ENCODE measurements at regions not wholly inside any gene's neighbourhood (a gene's known extent, or its start where the extent isn't known, plus 50 kb on each side); places are given as distances from the start of the nearest gene placed in this dataset.

- no peak for DNase-seq
These were observed 1215.5 kb upstream of the PCDH20 start for GRCh38 chr13:62631124-62631523.

DNA sequence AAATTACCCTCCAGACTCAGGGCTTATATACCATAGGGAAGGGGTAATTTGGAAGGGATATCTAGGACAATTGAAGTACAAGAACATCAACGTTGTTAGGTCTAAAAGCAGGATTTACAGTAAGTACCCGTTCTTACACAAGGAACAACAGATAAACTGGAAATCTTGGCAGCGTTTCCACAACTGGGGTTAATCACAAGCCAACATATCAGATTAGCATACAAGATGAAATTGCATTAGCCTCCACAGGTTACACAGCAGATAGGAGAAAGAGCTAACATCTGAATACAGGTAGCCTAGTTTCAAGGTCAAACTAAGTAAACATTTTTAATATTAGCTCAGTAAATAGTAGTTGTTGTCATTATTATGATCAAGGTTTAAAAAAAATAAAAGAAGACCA, 1214.0 kb upstream of the PCDH20 start:
- no peak for DNase-seq

DNA sequence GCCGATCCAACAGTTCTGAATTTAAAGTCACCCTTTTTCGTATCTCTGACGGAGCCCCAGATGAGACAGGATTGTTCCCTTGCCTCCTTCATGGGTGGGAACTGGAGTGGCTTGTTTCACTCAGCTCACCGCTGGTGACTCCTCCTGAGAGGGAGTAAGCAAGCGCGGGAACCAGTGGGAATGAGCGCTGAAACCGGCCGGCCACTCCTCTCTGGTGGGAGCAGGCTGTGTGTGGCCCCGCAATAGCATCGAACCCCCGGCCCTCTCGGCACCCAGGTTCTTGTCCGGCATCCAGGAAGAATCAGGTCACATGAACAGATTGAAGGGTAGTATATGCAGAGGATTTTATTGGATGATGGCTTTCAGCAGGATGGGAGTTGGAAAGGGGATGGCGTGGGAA, 1211.6 kb upstream of the PCDH20 start:
- DNase-seq, result no peak

- DNase-seq, result no peak
These were observed 1211.1 kb upstream of the PCDH20 start for GRCh38 chr13:62626771-62627170.

DNA sequence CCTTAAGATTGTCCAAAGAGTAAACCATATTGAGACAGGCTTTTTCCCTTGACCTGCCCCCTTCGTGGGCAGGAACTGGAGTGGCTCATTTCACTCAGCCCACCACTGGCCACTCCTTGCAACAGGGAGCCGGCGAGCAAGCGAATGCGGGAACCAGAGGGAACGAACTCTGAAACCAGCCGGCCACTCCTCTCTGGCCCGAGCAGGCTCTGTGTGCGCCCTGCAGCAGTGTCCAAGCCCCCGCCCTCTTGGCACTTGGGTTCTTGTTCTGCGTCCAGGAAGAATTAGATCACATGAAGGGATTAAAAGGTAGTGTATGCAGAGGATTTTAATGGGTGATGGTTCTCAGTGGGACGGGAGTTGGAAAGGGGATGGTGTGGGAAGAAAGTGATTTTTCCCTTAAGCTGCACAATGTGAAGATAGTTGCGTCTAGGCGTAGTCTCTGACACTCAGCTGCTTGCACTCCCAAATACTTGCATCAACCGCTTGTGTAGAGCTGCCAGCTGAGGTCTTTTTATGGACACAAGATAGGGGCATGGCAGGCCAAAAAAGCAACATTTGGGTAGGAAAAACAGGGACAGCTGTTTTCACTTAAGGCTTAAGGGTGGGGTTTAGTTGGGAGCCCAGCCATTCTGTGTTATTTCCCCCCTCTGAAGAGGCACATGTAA, 1209.7 kb upstream of the PCDH20 start:
- no peak for DNase-seq

- no peak for DNase-seq
These were observed 1198.2 kb upstream of the PCDH20 start for GRCh38 chr13:62613819-62614218.

DNA sequence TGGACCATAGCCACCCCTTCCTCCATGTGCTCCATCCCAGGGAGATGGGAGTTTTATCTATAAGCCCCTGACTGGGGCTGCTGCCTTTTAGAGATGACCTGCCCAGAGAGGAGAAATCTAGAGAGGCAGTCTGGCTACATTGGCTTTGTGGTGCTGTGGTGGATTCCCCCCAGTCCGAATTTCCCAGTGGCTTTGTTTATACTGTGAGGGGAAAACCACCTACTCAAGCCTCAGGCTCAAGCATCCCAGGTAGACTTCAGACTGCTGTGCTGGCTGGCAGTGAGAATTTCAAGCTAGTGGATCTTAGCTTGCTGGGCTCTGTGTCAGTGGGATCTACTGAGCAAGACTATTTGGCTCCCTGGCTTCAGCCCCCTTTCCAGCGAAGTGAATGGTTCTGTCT, 1195.7 kb upstream of the PCDH20 start:
- no peak for DNase-seq

DNA sequence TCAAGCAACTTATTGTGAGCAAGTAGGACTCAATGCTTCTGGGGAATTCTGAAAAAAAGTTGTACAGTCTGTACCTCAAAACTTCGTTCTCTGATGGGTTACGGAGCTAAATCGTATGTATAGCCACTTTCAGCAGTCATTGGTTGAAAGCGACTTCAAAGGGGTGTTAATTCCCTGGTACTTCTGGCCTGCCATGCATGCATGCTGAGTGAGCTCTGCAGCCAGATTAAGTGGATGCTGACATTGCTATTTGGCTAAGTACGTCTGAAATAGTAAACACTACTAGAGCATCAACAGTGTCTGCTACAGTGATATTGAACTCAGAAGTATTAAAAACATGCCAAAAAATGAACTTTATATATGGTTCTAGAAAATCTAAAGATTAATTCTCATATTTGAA, 1183.1 kb upstream of the PCDH20 start:
- DNase-seq, result no peak

GRCh38 chr13:62595976-62596375, 1180.3 kb upstream of the PCDH20 start:
- no peak for DNase-seq

- DNase-seq, result no peak
These were observed 1178.2 kb upstream of the PCDH20 start for GRCh38 chr13:62593804-62594203.

GRCh38 chr13:62583466-62583865, 1167.8 kb upstream of the PCDH20 start:
- no peak for DNase-seq

DNA sequence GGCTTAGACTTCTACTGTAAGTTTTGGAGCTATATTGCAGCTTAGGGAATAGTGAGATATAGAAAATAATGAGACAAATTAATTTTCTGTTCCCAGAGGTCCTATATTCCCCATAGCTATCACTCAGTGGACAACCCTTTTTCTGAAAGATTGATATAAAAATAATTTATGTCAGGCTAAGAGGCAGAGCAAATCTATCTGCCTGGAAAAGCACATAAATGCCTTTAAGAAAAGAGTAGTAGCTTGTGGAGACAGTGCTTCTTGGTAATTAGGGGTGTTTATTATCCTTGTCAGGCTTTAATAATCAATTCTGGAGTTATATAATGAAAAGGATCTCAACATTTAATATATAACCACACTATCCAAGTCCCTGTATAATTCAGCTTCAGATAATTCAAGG, 1162.8 kb upstream of the PCDH20 start:
- DNase-seq, result no peak

DNA sequence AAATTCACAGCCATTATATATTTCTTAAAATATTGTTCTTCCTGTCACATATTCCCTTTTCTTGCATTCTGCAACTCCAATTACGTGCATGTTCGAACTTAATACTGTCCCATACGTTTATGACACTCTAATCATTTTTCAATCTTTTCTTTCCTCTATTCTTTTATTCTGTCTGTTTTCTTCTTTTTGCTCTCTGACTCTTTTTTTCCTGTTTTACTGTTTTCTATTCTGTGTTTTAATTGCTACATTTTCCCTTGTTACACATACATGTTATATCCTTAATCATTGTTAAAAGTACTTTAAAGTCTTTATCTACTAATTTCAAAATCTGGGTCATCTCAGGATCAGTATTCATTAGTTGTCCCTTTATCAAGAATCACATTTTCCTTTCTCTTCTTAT, 1149.1 kb upstream of the PCDH20 start:
- no peak for DNase-seq

GRCh38 chr13:62563251-62563650, 1147.6 kb upstream of the PCDH20 start:
- DNase-seq, result no peak

DNA sequence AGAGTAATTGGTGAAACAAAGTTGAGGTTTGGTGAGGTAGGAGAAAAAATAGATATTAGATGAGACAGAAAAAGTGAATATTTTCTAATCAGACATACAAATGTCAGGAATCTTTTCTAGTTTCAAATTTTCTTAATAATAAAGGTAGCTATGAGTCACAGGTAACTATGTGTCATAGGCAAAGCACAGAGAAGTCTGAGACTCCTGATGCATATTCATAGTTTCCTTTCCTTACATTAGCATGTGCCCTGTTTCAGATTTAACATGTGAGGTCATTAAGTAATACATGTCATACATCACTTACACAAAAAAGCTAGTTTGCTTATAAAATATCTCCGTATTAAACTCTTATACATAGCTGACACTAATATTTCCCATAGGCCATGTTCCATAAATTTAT, 1141.3 kb upstream of the PCDH20 start:
- DNase-seq, result no peak

- no peak for DNase-seq
These were observed 1135.9 kb upstream of the PCDH20 start for GRCh38 chr13:62551588-62551987.

- no peak for DNase-seq
These were observed 1129.3 kb upstream of the PCDH20 start for GRCh38 chr13:62544928-62545327.

DNA sequence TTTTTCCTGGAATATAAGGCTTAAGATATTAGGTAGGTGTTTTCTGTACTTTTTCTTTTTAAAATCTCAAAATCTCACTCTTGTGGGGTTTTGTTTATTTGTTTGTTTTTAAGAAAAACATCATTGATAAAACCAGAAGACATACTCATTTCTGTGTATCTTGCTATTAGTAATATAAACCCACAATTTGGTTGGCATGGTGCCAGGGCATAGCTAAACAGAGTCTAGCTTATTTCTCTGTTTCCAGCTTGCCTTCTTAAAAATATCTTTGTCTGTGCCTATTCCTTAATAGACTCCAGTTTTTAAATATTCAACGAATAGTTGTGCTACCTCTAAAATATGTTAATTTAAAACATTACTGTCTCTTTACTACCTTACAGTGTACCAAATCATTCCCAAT, 1121.9 kb upstream of the PCDH20 start:
- no peak for DNase-seq

DNA sequence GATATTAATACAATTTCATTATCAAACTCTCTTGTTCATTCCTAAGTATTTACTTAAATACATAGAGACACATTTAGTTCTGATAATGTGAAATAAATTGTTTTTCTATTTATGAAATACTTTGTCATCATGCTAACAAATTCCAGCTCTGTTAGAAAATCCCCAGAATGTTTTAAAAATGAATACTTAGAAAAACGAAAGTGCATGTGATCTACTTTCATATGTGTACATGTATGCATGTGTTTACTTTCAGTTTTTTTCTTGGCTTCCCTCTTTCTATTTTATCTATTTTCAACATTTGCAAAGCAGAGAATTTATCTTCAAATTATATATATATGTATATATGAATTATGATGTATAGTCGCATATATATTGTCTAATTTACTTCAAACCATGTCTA, 1110.0 kb upstream of the PCDH20 start:
- DNase-seq, result no peak

- DNase-seq, result no peak
These were observed 1108.8 kb upstream of the PCDH20 start for GRCh38 chr13:62524498-62524897.

DNA sequence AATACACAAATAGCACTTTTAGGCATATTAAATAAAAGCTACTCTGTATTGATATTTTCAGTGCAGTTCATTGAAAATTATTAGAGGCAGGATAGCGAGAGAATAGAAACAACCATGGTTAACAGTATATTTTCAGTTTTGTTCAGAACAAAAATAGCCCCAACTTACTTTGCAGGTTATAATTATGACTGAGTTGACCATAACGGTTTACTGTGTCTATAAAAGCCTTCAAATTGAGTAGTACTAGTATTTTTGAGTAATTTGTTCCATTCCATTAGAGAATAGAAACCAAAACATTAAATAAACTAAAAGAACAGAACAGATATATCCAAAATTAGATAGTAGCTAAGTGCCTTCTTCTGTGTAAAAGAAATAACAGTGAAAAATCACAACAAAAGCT, 1108.4 kb upstream of the PCDH20 start:
- no peak for DNase-seq

DNA sequence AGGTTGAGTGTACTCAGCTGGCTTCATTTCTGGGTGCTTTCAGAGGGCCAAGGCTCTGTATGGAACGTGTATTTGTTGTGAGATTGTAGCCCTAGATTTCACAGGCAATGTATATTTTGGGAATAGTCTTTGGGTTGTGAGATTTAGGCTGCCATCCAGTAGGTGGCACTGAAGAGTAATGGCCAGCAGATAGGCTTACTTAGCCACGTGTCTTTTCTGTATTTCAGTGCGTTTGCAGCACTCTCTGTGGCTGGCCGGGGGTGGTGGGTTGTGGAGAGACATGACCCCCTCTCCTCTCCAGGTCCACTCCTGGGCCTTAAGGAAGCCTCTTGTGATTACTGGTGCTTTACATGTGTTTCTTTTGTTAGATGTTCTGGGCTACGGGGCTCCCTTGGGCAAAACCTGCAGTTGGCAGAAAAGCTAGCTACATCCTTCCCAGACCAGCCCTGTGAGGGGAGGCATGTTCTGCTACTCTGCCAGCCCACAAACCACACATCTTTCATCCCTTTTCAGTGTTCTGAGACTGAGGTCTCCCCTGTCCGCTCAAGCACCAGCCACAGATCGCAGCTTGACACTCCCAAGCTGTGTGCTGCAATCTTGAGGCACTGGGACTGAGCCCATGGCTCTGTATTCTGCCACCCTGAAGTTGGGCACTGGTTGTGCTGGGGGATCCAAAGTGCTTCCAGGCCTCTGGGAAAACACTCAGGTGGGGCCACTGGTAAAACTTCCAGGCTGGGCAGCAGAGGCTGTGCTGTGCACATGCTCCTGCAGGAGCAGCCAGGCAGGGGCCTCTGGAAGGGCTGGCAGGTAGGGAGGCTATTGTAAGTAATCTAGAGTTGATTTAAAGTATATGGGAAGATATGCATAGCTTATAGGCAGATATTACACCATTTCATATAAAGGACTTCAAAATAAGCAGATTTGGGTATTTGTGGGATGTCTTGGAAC, 1096.8 kb upstream of the PCDH20 start:
- DNase-seq, result no peak

- DNase-seq, result no peak
These were observed 1095.4 kb upstream of the PCDH20 start for GRCh38 chr13:62510906-62511655.

DNA sequence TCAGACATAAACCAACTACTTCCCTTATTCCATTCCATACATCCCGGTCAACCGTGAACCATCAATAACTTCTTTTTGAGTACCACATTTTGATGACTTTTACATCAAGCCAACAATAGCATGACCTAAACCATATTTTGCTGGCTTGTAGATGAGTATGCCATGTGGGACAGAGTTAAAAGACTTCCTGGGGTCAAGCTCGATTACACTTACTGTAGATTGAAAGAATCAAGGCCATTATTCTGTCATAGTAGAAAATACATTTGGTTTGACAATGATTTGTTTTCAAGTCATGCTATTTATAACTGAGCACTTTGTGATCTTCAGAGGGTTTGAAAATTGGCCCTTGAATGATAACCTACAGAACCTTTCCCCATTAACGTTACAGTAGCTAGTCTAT, 1086.9 kb upstream of the PCDH20 start:
- DNase-seq, result no peak

All from NCI-H1436 (cell line).